ENCODE measurements at regions not wholly inside any gene's neighbourhood (a gene's known extent, or its start where the extent isn't known, plus 50 kb on each side); places are given as distances from the start of the nearest gene placed in this dataset.

DNA sequence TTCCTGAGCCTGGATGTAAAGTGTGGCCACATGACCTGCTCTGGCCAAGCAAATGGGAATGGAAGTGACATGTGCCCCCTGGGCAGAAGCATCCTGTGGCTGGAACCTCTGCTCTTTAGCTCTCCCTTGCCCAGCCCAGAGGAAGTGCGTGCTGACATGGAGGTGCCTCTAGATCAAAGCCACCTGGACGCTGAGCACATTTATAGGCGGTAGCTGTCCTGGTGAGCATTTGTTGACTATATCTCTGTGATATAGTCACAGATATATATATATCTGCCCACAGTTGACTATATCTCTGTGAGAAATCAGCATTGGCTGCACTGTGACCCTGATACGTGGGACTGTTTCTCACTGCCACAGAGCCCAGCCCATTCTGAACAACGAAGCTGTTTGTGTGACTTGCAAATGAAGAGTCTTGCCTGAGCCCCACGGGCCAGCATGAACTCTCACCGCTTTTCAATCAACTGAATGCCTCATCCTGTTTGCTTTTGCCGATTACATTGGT is 118.8 kb downstream of the C16orf95 start:
- peak; percentile 21 for DNase-seq (ENCODE audit: low read depth)

DNA sequence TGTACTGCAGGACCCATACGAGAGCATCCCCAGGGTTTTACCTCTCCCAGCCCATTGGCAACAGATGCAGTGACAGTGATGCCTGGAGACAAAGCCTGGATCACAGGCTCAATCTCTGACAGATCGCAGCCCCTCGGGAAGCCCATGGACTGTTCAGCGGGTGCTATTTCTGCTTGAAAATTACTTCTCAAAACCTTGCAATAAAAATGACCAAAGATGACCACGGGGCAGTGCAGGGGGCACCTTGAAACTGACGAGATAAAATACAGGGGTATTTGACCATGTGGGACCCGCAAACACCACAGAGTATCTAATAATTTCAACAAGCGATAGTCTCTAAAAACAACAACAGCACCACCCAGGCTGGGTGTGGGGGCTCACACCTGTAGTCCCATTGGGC is 118.3 kb downstream of the C16orf95 start:
- TF ChIP-seq, protein P1, sequence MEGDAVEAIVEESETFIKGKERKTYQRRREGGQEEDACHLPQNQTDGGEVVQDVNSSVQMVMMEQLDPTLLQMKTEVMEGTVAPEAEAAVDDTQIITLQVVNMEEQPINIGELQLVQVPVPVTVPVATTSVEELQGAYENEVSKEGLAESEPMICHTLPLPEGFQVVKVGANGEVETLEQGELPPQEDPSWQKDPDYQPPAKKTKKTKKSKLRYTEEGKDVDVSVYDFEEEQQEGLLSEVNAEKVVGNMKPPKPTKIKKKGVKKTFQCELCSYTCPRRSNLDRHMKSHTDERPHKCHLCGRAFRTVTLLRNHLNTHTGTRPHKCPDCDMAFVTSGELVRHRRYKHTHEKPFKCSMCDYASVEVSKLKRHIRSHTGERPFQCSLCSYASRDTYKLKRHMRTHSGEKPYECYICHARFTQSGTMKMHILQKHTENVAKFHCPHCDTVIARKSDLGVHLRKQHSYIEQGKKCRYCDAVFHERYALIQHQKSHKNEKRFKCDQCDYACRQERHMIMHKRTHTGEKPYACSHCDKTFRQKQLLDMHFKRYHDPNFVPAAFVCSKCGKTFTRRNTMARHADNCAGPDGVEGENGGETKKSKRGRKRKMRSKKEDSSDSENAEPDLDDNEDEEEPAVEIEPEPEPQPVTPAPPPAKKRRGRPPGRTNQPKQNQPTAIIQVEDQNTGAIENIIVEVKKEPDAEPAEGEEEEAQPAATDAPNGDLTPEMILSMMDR (conservative IDR thresholded peaks at IDR 0.05; ENCODE audit: low read depth, low read length) = no peak
- DNase-seq (ENCODE audit: low read depth) = no peak
- no peak overlapping the region for H3K4me3 ChIP-seq (ENCODE audit: low read depth, low read length)

More for the DNA sequence above, 118.8 kb downstream of the C16orf95 start:
- no peak overlapping the region for H3K4me3 ChIP-seq (ENCODE audit: low read depth, low read length)
- TF ChIP-seq, protein P1 (conservative IDR thresholded peaks at IDR 0.05; ENCODE audit: low read depth, low read length) = no peak

GRCh38 chr16:87199379-87199778 is 117.8 kb downstream of the C16orf95 start:
- no peak for DNase-seq (ENCODE audit: low read depth)
- TF ChIP-seq, protein P1 (conservative IDR thresholded peaks at IDR 0.05; ENCODE audit: low read depth, low read length) = no peak
- H3K4me3 ChIP-seq (ENCODE audit: low read depth, low read length) = no peak overlapping the region

DNA sequence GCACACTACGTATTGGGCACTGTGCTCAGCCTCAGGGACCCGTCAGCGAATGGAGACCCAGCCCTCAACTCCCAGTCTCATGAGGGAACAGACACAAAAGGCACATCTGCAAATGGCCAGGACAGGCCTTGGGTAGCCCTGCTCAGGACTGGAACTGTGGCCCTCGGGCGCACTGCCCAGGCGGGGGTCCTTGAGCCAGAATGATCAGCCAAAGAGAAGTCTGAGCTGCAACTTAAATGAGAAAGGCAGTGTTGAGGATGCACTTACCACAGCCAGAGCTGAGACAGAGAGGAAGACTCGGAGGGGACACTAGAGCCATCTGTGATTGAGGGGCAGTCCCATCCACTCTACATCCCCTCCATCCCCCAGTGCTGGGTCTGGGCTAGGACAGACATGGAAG is 117.3 kb downstream of the C16orf95 start:
- TF ChIP-seq, protein P1 (conservative IDR thresholded peaks at IDR 0.05; ENCODE audit: low read depth, low read length) = no peak
- H3K4me3 ChIP-seq (ENCODE audit: low read depth, low read length) = no peak overlapping the region
- DNase-seq (ENCODE audit: low read depth) = no peak

DNA sequence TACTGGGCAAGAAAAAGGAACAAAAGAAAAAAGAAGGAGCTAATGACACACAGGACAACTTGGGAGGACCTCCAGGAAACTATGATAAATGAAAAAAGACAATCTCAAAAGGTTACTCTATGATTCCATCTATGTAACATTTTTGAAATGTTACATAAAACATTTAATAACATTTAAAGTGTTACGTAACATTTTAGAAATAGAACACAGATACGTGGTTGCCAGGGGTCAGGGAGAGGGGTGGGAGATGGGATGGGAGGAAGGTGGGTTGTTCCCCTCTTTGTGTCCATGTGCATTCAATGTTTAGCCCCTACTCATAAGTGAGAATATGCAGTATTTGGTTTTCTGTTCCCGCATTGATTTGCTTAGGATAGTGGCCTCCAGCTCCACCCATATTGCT is 116.6 kb downstream of the C16orf95 start:
- H3K4me3 ChIP-seq (ENCODE audit: low read depth, low read length) = no peak overlapping the region
- TF ChIP-seq, protein P1 (conservative IDR thresholded peaks at IDR 0.05; ENCODE audit: low read depth, low read length) = no peak
- no peak for DNase-seq (ENCODE audit: low read depth)

GRCh38 chr16:87201052-87201451 is 116.1 kb downstream of the C16orf95 start:
- no peak overlapping the region for H3K4me3 ChIP-seq (ENCODE audit: low read depth, low read length)
- peak; percentile 100 for DNase-seq (ENCODE audit: low read depth)
- TF ChIP-seq, protein P1 (conservative IDR thresholded peaks at IDR 0.05; ENCODE audit: low read depth, low read length) = no peak

- TF ChIP-seq, protein P1 (conservative IDR thresholded peaks at IDR 0.05; ENCODE audit: low read depth, low read length) = no peak
- no peak for DNase-seq (ENCODE audit: low read depth)
- H3K4me3 ChIP-seq (ENCODE audit: low read depth, low read length) = no peak overlapping the region
Observed at GRCh38 chr16:87201790-87202189, 115.4 kb downstream of the C16orf95 start.
